Ovary (tissue), 7 donors: ENCODE measurements at regions not wholly inside any gene's neighbourhood (a gene's known extent, or its start where the extent isn't known, plus 50 kb on each side); places are given as distances from the start of the nearest gene placed in this dataset.

Source experiments
- DNase-seq, 5 donors: peaks; one replicate each; pipeline ENCODE4 v3.0.0-alpha.2; 2019 to 2020
- H3K27ac ChIP-seq, 2 donors: fragments of 200-600 bp; one replicate each; pipeline versions ENCODE4 v1.5.1 to v1.8.0; 2019 to 2022
- H3K27me3 ChIP-seq: fragments of 200-600 bp; one replicate; pipeline ENCODE4 v1.8.0; 2022
- H3K36me3 ChIP-seq: fragments of 200-600 bp; sonication (generic); one replicate; pipeline ENCODE4 v1.5.1; 2019
- H3K4me1 ChIP-seq: one replicate; pipeline ENCODE4 v1.8.1; 2013; ENCODE audit warnings: mild to moderate bottlenecking, moderate library complexity; ENCODE audit not compliant: insufficient read depth
- H3K4me3 ChIP-seq: fragments of 200-600 bp; sonication (generic); one replicate; pipeline ENCODE4 v1.5.1; 2017
- H3K9me3 ChIP-seq, 2 donors: fragments of 200-600 bp in 1 of 2; sonication (generic) in 1 of 2; one replicate each; pipeline versions ENCODE4 v1.5.1 to v1.8.1; 2013 to 2019; ENCODE audit warnings: mild to moderate bottlenecking in 1 of 2, moderate library complexity in 1 of 2
- CTCF ChIP-seq, 3 donors: fragments of 450-650 bp in 2 of 3; fragments of 200-600 bp in 1 of 3; IDR thresholded peaks; one replicate each; pipeline versions ENCODE4 v1.5.1 to v1.8.0; 2016 to 2022; ENCODE audit warnings: antibody characterized with exemption in 3 of 3, mild to moderate bottlenecking in 1 of 3
- EP300 ChIP-seq: sonication (generic); formaldehyde crosslinking; IDR thresholded peaks from one replicate; pipeline ENCODE4 v1.6.1; 2017; ENCODE audit warnings: antibody characterized with exemption
- POLR2A ChIP-seq: fragments of 450-650 bp; IDR thresholded peaks from one replicate; pipeline ENCODE4 v1.6.1; 2017; ENCODE audit warnings: antibody characterized with exemption, mild to moderate bottlenecking, moderate library complexity
- WGBS, 3 donors: extraction: QIAGEN DNeasy Blood & Tissue Kit in 1 of 3; methylation state at CpG; one replicate each; pipeline versions ENCODE4 v1.1.5 to v1.1.7; 2013 to 2017; 5-methylcytosine and 5-hydroxymethylcytosine counted together
- intact Hi-C, 4 donors: fragments of 100-400 bp; cut with DNase I; formaldehyde crosslinking; loops; one replicate each; pipeline versions ENCODE4 v1.11.0 to v1.15.1; 2022 to 2023
- donor health status: DM: no; HTN: no; CAD: no; lungs with moderate emphysema.
- donor health status: DM: no; HTN: no; CAD: no.
- donor health status: Bipolar disorder and iron deficiency.
- donor health status: DM: no; HTN: no; CAD: no.
- donor health status: DM: yes; HTN: yes; CAD: no.

GRCh38 chr11:15509082-15509481 is 394.4 kb downstream of the INSC start:
- intact Hi-C loops: no loop called here
- Histone ChIP-seq H3K27ac (no peak overlapping the region), H3K4me3 (no peak overlapping the region), H3K36me3 (no peaks in the 10 kb centered on the region), H3K27me3 (no peaks in the 10 kb centered on the region), H3K4me1 (no peaks in the 10 kb centered on the region), H3K9me3 (no peaks in the 10 kb centered on the region)
- TF ChIP-seq EP300 (no peak), POLR2A (no peak), CTCF (IDR thresholded peaks at IDR 0.05) (no peak)
- no peak for DNase-seq
- WGBS, 3 donors: 88 to 97% (median 95%) methylated on average over 2 of the region's 2 CpGs

- no peaks in the 10 kb centered on the region for H3K4me1 ChIP-seq
- H3K36me3 ChIP-seq: no peaks in the 10 kb centered on the region
- TF ChIP-seq CTCF (IDR thresholded peaks at IDR 0.05): no peak
- TF ChIP-seq POLR2A: no peak
- no peak for TF ChIP-seq EP300
- H3K27me3 ChIP-seq: no peaks in the 10 kb centered on the region
- 66 to 82% (median 79%) methylated on average over 2 of the region's 2 CpGs for WGBS, 3 donors
- no peak overlapping the region for H3K27ac ChIP-seq
- no peak for DNase-seq
- intact Hi-C loops: no loop called here
- no peaks in the 10 kb centered on the region for H3K9me3 ChIP-seq
- H3K4me3 ChIP-seq: no peak overlapping the region
Measured at GRCh38 chr11:15519124-15519791, 404.5 kb downstream of the INSC start.

GRCh38 chr11:15519911-15520310 is 405.2 kb downstream of the INSC start:
- intact Hi-C loops: no loop called here
- Histone ChIP-seq H3K27me3 (no peaks in the 10 kb centered on the region), H3K9me3 (no peaks in the 10 kb centered on the region), H3K4me1 (no peaks in the 10 kb centered on the region), H3K36me3 (no peaks in the 10 kb centered on the region), H3K4me3 (no peak overlapping the region), H3K27ac (no peak overlapping the region)
- TF ChIP-seq EP300 (no peak), CTCF (IDR thresholded peaks at IDR 0.05) (no peak), POLR2A (no peak)
- 71 to 74% (median 72%) methylated on average over 2 of the region's 2 CpGs for WGBS, 3 donors
- DNase-seq: no peak

GRCh38 chr11:15523543-15523942 is 408.8 kb downstream of the INSC start:
- DNase-seq: no peak
- intact Hi-C loops: no loop called here
- WGBS, 3 donors: 20 to 31% (median 25%) methylated on average over 2 of the region's 2 CpGs
- Histone ChIP-seq H3K36me3 (no peaks in the 10 kb centered on the region), H3K27me3 (no peaks in the 10 kb centered on the region), H3K9me3 (peaks cover 0 to 10% of the 10 kb centered on the region in 2 donors), H3K4me1 (no peaks in the 10 kb centered on the region), H3K4me3 (no peak overlapping the region), H3K27ac (no peak overlapping the region)
- TF ChIP-seq POLR2A (no peak), CTCF (IDR thresholded peaks at IDR 0.05) (no peak), EP300 (no peak)
